Endodermal cell (in vitro differentiated cells): ENCODE measurements at regions not wholly inside any gene's neighbourhood (a gene's known extent, or its start where the extent isn't known, plus 50 kb on each side); places are given as distances from the start of the nearest gene placed in this dataset.

Source experiments
- DNase-seq: peaks from one replicate; pipeline ENCODE4 v3.0.0-alpha.2; 2017
- H3K27ac ChIP-seq: 2 replicates; pipeline ENCODE4 v1.5.1; 2013; ENCODE audit warnings: mild to moderate bottlenecking, low read depth, low read length, moderate library complexity
- H3K27me3 ChIP-seq: 2 replicates; pipeline ENCODE4 v1.6.1; 2013; ENCODE audit warnings: mild to moderate bottlenecking, low read length, moderate library complexity; ENCODE audit not compliant: insufficient read depth, control insufficient read depth, poor library complexity, severe bottlenecking
- H3K36me3 ChIP-seq: 2 replicates; pipeline ENCODE4 v1.7.0; 2013; ENCODE audit warnings: mild to moderate bottlenecking, low read length, moderate library complexity; ENCODE audit not compliant: control insufficient read depth, insufficient read depth
- H3K4me1 ChIP-seq: one replicate; pipeline ENCODE4 v1.7.0; 2013; ENCODE audit warnings: low read length; ENCODE audit not compliant: control insufficient read depth, insufficient read depth
- H3K4me3 ChIP-seq: 2 replicates; pipeline ENCODE4 v1.5.1; 2013; ENCODE audit warnings: mild to moderate bottlenecking, low read length, moderate library complexity
- H3K9ac ChIP-seq: 2 replicates; pipeline ENCODE4 v1.6.1; 2013; ENCODE audit warnings: mild to moderate bottlenecking, low read length, moderate library complexity; ENCODE audit not compliant: poor library complexity, severe bottlenecking; ENCODE audit errors: extremely low read depth
- H3K9me3 ChIP-seq: 2 replicates; pipeline ENCODE4 v1.6.1; 2013; ENCODE audit warnings: mild to moderate bottlenecking, low read length, moderate library complexity; ENCODE audit not compliant: control insufficient read depth
- H3K27ac Mint-ChIP-seq: 2 replicates; pipeline ENCODE4 v1.8.0; 2020; ENCODE audit warnings: mixed read lengths
- H3K27me3 Mint-ChIP-seq: 2 replicates; pipeline ENCODE4 v1.8.0; 2021; ENCODE audit warnings: mild to moderate bottlenecking, mixed read lengths; ENCODE audit not compliant: insufficient read depth
- H3K36me3 Mint-ChIP-seq: 2 replicates; pipeline ENCODE4 v1.8.0; 2020; ENCODE audit warnings: low read depth, mixed read lengths
- H3K4me1 Mint-ChIP-seq: 2 replicates; pipeline ENCODE4 v1.8.0; 2020; ENCODE audit warnings: mixed read lengths
- H3K4me3 Mint-ChIP-seq: 2 replicates; pipeline ENCODE4 v1.8.0; 2020; ENCODE audit warnings: mild to moderate bottlenecking, moderate library complexity, mixed read lengths
- H3K9me3 Mint-ChIP-seq: 2 replicates; pipeline ENCODE4 v1.8.0; 2020; ENCODE audit warnings: mild to moderate bottlenecking, mixed read lengths
- WGBS, 2 experiments: methylation state at CpG; one replicate each; pipeline versions ENCODE4 v1.1.5 to v1.1.7; 2013; ENCODE audit warnings: missing lambda C conversion rate in 2 of 2, mixed read lengths in 1 of 2; ENCODE audit not compliant: insufficient coverage in 1 of 2, insufficient read length in 1 of 2; 5-methylcytosine and 5-hydroxymethylcytosine counted together
- TF ChIP-seq, protein P1 (sequence below): fragments of 200-600 bp; sonication (generic); conservative IDR thresholded peaks from 2 replicates; pipeline ENCODE4 v1.5.0; 2021; ENCODE audit warnings: antibody characterized with exemption, mild to moderate bottlenecking

DNA sequence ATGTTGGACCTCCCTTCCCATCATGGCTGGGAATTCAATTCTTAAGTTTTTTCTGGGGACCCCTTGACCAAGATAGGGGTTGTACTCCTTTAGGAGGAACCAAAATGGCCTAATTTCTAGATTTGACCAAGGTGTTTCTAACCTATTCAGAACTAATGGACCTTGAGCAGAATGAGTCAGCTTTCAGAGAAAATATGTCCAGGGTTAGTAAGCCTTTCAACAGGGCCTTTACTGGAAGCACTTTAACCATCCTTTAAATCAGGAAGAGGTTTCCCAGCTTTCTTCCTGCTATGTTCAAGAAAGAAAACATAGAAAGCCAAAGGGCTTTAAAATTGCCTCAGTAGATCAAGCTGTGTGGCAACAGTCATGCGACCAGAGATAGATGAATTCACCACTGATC, 1184.9 kb upstream of the ACVR2A start:
- no peaks in the 10 kb centered on the region for H3K4me1 ChIP-seq
- 91 to 98% methylated on average over 1 of the region's 1 CpG for whole genome bisulfite sequencing, 2 experiments
- H3K4me3 ChIP-seq, result no peak overlapping the region
- Mint-ChIP-seq H3K4me1 (peaks cover 11% of the 10 kb centered on the region), H3K9me3 (peaks cover 30% of the 10 kb centered on the region), H3K4me3 (no peak overlapping the region), H3K27me3 (no peaks in the 10 kb centered on the region), H3K27ac (no peak overlapping the region), H3K36me3 (peaks cover 20% of the 10 kb centered on the region)
- H3K27me3 ChIP-seq, result no peaks in the 10 kb centered on the region
- no peak overlapping the region for H3K27ac ChIP-seq
- TF ChIP-seq, protein P1, sequence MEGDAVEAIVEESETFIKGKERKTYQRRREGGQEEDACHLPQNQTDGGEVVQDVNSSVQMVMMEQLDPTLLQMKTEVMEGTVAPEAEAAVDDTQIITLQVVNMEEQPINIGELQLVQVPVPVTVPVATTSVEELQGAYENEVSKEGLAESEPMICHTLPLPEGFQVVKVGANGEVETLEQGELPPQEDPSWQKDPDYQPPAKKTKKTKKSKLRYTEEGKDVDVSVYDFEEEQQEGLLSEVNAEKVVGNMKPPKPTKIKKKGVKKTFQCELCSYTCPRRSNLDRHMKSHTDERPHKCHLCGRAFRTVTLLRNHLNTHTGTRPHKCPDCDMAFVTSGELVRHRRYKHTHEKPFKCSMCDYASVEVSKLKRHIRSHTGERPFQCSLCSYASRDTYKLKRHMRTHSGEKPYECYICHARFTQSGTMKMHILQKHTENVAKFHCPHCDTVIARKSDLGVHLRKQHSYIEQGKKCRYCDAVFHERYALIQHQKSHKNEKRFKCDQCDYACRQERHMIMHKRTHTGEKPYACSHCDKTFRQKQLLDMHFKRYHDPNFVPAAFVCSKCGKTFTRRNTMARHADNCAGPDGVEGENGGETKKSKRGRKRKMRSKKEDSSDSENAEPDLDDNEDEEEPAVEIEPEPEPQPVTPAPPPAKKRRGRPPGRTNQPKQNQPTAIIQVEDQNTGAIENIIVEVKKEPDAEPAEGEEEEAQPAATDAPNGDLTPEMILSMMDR, result no peak
- no peak for DNase-seq
- H3K9me3 ChIP-seq, result peaks cover 17% of the 10 kb centered on the region
- no peak overlapping the region for H3K9ac ChIP-seq
- H3K36me3 ChIP-seq, result no peaks in the 10 kb centered on the region

DNA sequence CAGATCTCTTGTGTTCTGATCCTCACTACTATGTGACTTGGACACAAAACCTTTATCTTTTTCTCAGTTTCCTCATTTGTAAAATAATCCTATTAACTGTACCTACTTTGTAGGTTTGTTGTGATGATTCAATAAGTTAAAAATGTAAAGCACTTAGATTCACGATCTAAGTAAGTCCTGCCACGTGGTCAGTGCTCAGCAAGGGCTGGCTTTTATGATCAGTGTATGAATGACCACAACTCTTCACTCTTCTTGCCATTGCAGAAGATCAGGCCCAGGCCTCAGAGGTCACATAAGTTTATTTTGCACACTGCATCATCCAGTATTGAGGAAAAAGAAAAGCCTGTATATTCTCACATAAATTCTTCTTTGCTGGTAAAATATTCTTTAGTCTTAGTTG, 1192.5 kb upstream of the ACVR2A start:
- H3K27ac Mint-ChIP-seq, result no peak overlapping the region
- TF ChIP-seq, protein P1, result no peak
- peaks cover 18% of the 10 kb centered on the region for H3K36me3 Mint-ChIP-seq
- no peak overlapping the region for H3K4me3 Mint-ChIP-seq
- no peaks in the 10 kb centered on the region for H3K27me3 Mint-ChIP-seq
- Histone ChIP-seq H3K9ac (no peak overlapping the region), H3K9me3 (peaks cover 39% of the 10 kb centered on the region), H3K27me3 (no peaks in the 10 kb centered on the region), H3K4me1 (no peaks in the 10 kb centered on the region), H3K4me3 (no peak overlapping the region), H3K27ac (no peak overlapping the region), H3K36me3 (no peaks in the 10 kb centered on the region)
- H3K4me1 Mint-ChIP-seq, result no peaks in the 10 kb centered on the region
- peaks cover 46% of the 10 kb centered on the region for H3K9me3 Mint-ChIP-seq
- WGBS, 2 experiments, result 86 to 87% methylated on average over 1 to 2 of the region's 2 CpGs
- no peak for DNase-seq

DNA sequence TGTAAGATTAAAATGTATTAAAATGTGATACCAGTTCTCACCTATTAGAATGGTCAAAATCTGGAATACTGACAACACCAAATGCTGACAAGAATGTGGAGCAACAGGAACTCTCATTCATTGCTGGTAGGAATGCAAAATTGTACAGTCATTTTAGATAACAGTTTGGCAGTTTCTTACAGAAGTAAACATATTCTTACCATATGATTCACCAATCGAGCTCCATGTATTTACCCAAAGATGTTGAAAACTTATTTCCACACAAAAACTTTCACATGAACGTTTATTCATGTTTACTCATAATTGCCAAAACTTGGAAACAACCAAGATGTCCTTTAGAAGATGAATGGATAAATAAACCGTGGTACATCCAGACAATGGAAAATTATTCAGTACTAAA, 1193.5 kb upstream of the ACVR2A start:
- peaks cover 45% of the 10 kb centered on the region for H3K9me3 Mint-ChIP-seq

More for the DNA sequence above, 1193.5 kb upstream of the ACVR2A start:
- Mint-ChIP-seq H3K4me1 (no peaks in the 10 kb centered on the region), H3K27ac (no peak overlapping the region), H3K36me3 (peaks cover 14% of the 10 kb centered on the region), H3K4me3 (no peak overlapping the region), H3K27me3 (no peaks in the 10 kb centered on the region)
- no peaks in the 10 kb centered on the region for H3K4me1 ChIP-seq
- H3K27me3 ChIP-seq, result no peaks in the 10 kb centered on the region
- TF ChIP-seq, protein P1, result no peak
- peaks cover 30% of the 10 kb centered on the region for H3K9me3 ChIP-seq
- no peaks in the 10 kb centered on the region for H3K36me3 ChIP-seq
- 86 to 93% methylated on average over 2 to 3 of the region's 3 CpGs for WGBS, 2 experiments
- no peak overlapping the region for H3K27ac ChIP-seq
- no peak for DNase-seq
- no peak overlapping the region for H3K4me3 ChIP-seq
- H3K9ac ChIP-seq, result no peak overlapping the region
